HG03108 (cell line): ENCODE measurements at regions not wholly inside any gene's neighbourhood (a gene's known extent, or its start where the extent isn't known, plus 50 kb on each side); places are given as distances from the start of the nearest gene placed in this dataset.
"Not testable (repeated sequence)": the region's sequence is repeated elsewhere in the genome, so short reads cannot be mapped to it uniquely, and the experiment has no call there.

Source experiments
- ATAC-seq: cut with Tn5 transposase; IDR thresholded peaks from one replicate; pipeline ENCODE4 v1.9.1; 2021; ENCODE audit warnings: moderate library complexity; ENCODE audit not compliant: unreplicated experiment

DNA sequence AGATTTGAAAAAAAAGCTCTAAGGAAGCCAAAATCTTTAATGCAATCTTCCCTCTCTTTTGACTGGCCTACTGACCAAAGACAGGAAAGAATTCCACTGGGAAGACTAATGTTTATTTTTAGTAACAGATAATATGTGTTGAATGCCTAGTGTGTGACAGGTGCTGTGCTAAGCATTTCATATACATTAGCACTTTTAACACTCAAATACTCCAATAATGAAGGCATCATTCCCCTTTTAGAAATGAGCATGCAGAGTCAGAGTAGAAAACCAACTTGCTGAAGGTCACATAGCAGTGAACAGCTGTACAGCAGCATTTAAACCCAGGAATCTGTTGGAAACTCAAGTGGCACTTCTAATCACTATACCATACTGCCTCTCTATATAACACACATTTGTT, 170.6 kb downstream of the MINAR1 start:
- no peak for ATAC-seq

GRCh38 chr15:79606831-79607355, 174.8 kb downstream of the MINAR1 start:
- ATAC-seq: no peak

DNA sequence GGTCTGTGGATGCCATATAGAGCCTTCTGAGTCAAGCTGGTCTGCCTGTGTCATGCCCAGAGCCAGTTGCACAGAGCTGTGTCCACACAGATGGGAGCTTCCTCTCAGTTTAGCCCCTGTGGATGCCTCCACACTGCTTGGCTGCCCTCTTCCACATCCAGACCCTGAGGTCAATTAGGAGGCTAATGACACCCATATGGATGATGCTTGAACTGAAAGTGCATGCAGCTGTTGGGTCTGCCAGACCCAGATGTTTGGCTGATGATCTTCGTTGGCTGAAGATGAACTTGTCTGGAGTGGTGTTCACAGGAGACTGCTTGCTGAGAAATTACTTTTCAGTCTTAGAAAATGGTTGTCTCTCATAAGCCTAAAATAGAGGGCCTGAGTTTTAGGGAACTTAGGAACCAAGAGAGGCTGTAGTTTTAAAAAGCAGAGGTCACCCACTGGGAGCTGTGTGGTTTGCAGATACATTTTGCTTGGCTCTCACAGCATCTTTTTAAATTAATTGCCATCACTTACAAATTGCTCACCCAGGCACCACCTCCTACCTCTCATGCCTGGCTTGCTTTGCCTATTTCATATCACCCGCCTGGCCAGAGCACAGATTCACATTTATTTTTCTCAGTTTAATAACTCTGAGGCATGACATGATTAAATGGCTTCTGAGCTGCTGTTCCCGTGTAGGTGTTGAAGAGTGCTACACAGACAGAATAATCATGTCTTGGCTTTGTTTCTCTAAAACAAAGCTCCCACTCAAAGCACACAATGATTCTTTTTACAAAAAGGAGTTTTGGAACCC, 176.1 kb downstream of the MINAR1 start:
- no peak for ATAC-seq

DNA sequence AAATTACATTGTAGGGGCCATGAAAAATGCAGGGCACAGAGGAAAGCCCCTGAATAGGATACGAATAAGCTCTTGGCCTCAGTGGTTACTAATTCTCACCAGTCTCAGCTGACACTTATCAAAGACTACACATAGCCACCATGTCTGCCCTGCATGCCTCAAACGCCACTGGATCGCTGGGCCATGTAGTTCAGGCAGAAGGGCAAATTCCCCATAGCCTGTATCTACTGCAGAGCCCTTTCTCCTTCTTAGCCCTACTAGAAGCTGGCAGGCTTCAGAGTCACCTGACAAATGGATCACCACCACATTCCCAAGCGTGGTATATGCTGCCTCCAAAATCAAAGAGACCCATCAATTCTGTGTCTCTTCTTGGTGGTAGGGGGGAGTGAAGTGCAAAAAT, 177.4 kb downstream of the MINAR1 start:
- ATAC-seq: no peak

GRCh38 chr15:79610021-79610420, 177.9 kb downstream of the MINAR1 start:
- ATAC-seq: no peak

DNA sequence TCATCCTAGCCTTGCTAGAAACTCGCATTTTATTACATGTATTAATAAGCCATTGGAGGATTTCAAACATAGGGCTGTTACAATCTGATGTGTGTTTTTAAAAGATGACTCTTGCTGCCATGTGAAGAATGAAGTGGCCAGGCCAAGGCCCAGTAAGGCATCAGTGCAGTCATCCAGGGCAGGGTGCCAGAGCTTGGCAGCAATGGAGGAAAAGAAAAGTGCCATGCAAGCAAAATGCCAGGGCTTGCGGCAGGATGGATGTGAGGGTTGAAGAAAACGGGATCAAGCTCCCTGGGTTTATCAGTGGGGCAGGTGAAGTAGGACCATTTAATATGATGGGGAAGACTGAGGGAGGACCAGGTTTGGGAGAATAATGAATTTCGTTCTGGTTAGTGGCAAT, 183.6 kb downstream of the MINAR1 start:
- ATAC-seq: no peak

GRCh38 chr15:79617071-79617470, 184.9 kb downstream of the MINAR1 start:
- ATAC-seq: no peak

- ATAC-seq: no peak
Observed at GRCh38 chr15:79620112-79620857, 188.1 kb downstream of the MINAR1 start.

- not testable (repeated sequence) for ATAC-seq
Observed at GRCh38 chr15:79621805-79622204, 189.7 kb downstream of the MINAR1 start.

GRCh38 chr15:79623488-79623887, 191.4 kb downstream of the MINAR1 start:
- no peak for ATAC-seq

DNA sequence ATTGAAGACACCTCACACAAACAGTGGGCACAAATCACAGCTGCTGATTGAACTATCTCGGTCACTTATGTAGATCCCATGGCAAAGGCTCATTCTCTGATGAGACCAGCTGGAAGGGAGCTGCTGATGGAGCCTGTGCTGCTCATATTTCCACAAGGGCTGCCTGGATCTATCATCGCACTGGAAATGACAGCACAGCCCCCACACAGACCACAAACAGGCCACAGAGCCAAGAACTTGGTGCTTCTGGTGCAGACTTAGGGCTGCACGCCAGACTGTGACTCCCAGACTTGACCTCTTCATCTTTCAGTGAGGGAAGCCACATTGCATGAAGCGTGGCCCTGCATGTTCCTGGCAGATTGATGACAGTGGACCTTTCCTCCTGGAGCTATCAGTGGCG, 197.6 kb downstream of the MINAR1 start:
- no peak for ATAC-seq

GRCh38 chr15:79632457-79632856, 200.3 kb downstream of the MINAR1 start:
- no peak for ATAC-seq

DNA sequence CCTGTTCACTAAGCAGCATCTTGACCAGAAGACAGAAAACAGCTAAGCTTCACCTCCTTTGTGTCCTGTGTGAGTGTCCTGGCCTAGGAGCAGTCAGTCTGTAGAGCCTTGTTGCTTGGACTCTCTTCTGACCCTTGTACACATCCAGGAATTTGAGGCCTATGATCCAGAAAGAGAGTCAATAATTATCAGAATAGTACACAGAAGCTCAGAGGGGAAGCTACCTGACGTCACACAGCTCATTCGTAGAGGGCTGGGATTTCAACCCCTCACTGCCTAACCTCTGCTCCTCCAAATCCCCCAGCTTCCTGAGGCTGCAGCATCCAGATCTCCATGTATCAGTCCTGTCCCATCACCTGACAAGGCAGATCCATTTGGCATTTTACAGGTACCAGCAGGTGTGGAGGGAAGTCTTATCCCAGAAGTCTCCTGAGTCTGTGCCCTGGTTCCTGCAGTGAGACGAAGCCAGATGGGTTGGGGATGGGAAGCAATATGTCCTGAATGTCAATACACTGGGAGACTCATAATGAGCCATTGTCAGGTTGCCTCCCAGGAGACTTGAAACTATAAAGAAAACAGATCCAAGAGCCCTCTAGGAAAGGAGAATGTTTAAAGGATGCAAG, 203.1 kb downstream of the MINAR1 start:
- ATAC-seq: no peak

GRCh38 chr15:79635897-79636561, 203.9 kb downstream of the MINAR1 start:
- no peak for ATAC-seq

- no peak for ATAC-seq
Observed at GRCh38 chr15:79640206-79640605, 208.1 kb downstream of the MINAR1 start.

- ATAC-seq: no peak
Observed at GRCh38 chr15:79641841-79642240, 209.7 kb downstream of the MINAR1 start.

DNA sequence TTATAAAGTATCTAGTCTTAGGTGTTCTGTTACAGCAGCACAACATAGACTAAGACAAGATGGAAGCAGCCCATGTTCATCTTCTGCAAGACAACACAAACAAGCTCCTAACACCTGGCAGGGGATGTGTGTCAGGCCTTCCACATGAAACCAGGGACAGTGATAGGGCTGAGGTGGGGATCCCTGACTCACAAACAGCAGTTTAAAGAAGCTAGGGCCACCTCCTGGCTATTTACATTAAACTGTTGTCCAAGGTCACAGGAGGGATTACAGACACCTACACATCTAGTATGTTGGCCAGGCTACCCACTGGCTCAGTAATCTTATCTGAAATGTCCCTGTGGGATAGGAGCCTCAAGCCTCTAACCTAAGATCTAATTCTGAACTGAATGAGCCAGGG, 211.3 kb downstream of the MINAR1 start:
- no peak for ATAC-seq

DNA sequence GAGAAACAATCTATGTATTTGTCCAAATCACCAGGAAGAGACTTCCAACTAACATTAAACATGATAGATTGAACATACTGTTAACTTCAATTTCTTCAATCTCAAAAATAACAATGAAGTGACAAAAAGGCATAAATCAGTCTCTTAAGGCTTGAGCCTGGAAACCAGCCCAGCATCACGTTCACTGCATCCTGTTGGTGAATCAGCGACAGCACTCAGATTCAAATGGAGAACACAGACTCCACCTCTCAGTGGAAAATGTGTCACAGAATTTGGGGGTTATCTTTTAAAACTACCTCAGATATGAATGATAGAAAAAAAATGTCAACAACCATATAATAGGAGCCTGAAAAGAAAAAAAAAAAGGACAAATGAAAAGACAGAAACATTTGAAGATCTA, 212.0 kb downstream of the MINAR1 start:
- ATAC-seq: no peak

DNA sequence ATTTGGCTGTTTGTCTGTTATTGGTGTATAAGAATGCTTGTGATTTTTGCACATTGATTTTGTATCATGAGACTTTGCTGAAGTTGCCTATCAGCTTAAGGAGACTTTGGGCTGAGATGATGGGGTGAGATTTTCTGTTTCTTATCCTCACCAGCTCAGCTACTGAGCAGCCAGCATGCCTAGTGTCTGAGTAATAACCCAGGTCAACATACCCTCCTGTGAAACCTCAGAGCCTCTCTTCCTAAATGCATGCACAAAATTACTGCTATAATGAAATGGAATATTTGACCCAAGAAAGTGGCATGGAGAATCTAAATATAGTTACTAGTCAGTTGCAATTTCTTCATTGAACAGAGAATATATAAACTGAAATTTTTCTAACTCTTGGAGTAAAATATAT, 220.8 kb downstream of the MINAR1 start:
- not testable (repeated sequence) for ATAC-seq

DNA sequence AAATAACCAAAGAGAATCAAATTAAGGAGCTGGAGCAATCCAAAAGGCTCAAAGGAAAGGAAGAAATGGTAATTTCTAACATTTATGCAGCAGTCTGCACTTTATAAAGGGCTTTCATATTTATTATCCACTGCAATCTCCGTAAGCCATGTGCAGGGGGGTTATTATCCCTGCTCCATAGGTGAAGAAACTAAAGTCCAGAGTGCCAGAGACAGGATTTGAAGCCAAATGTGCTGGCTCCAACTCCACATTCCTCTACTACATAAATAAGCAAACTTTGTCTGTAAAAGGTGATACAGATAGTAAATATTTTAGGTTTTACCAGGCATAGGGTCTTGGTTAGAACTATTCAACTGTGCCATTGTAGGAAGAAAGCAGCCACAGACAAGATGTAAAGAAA, 221.4 kb downstream of the MINAR1 start:
- no peak for ATAC-seq
